Skeletal muscle cell (primary cell): ENCODE measurements at regions not wholly inside any gene's neighbourhood (a gene's known extent, or its start where the extent isn't known, plus 50 kb on each side); places are given as distances from the start of the nearest gene placed in this dataset.

Source experiments
- DNase-seq: peaks from one replicate; pipeline ENCODE4 v3.0.0-alpha.2; 2010; ENCODE audit warnings: low read depth
- H3K4me3 ChIP-seq: 2 replicates; pipeline ENCODE4 v1.5.1; 2011; ENCODE audit warnings: low read depth, mild to moderate bottlenecking, control low read depth, low read length, moderate library complexity

DNA sequence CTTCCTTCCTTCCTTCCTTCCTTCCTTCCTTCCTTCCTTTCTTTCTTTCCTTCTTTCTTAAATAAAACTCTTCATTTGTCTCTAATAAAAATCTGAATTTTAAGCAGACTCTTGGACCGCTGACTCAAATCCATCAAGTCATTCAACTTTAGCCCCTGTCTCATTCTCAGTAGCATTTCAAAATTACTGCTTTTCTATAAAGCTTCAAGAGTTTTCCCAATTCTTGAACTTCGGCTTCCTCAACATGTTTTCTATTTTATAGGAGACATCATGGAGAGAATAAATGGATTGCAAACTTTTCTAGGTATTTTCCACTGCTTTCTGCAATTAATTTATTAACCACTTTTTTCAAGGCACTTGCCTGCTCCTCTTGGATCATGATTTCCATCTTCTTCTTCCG is 497.1 kb upstream of the GJE1 start:
- no peak overlapping the region for H3K4me3 ChIP-seq
- DNase-seq: no peak

DNA sequence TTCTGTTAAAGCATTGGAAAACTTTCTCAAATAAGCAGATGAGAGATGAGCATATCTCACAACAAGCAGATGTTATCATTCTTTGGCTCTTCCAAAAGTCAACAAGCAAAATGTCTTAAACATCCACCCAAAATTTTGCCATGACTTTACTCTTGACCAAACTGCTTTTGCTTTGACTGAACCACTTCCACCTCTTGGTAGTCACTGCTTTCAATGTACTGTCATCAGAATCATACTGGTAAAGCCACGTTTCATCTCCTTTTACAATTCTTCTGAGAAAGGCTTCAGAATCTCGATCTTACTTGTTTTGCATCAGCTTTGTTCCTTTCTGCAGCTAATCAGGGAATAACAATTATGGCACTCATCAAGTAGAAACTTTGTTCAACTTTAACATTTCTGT is 498.5 kb upstream of the GJE1 start:
- no peak for DNase-seq
- no peak overlapping the region for H3K4me3 ChIP-seq

DNA sequence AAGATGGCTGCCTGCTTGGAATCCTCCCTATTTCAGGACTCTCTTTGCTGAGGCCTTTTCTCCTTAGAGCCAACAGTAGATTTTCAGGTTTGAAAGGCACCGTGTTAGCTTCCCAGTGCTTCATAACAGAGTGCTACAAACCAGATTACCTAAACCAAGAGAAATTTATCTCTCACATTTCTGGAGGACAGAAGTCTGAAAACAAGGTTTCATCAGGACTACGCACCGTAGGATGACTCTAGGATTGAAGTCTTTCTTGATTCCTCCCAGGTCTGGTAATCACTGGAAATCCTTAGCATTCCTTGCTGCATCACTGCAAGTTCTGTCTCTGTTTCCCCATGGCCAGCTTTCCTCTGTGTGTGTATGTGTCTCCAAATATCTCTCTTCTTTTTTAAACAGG is 508.4 kb upstream of the GJE1 start:
- DNase-seq: no peak
- H3K4me3 ChIP-seq: no peak overlapping the region

DNA sequence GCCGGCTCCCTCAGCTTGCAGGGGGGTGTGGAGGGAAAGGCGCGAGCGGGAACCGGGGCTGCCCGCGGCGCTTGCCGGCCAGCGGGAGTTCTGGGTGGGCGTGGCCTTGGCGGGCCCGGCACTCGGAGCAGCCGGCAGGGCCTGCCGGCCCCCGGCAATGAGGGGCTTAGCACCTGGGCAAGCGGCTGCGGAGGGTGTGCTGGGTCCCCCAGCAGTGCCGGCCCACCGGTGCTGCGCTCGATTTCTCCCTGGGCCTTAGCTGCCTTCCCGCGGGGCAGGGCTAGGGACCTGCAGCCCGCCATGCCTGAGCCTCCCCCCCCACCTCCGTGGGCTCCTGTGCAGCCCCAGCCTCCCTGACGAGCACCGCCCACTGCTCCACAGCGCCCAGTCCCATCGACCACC is 514.5 kb upstream of the GJE1 start:
- no peak for DNase-seq

DNA sequence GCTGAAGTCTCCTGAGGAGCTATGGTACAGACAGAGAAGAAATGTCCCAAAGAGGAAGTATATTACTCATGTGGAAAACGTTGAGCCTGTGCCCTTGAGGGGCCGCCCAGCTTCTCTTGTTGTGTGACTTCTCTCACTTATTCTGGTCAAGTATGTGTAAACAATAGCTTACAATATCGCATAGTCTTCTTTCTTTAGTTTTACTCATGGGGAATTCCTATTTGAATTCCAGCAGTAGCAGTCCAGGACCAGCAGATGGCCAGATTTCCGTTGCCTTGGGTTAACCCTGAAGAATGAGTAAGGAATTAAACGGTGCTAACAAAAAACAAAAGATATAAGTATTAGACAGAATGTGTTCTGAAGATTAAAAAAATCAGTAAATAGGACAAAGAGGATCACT is 522.0 kb upstream of the GJE1 start:
- no peak for DNase-seq
- H3K4me3 ChIP-seq: no peak overlapping the region

More for the DNA sequence above, 514.5 kb upstream of the GJE1 start:
- no peak overlapping the region for H3K4me3 ChIP-seq

DNA sequence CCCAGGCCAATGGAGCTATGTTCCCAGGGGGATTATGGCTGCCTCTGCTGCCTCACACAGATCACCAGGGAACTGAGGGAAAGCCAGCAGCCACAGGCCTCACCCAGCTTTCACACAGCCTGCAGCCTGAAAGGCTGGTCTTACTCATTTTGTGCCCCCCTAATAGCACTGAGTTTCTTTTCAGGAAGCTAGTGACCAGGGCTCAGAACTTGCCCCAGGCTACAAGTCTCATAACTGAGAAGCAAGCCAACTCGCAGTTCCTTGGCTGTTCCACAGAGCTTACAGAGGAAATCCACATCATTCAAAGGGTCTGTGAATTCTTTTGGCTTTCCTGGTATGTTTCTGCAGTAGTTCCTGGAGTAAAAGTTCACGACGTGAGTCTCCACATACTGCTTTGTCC is 524.8 kb upstream of the GJE1 start:
- no peak for DNase-seq
- no peak overlapping the region for H3K4me3 ChIP-seq

DNA sequence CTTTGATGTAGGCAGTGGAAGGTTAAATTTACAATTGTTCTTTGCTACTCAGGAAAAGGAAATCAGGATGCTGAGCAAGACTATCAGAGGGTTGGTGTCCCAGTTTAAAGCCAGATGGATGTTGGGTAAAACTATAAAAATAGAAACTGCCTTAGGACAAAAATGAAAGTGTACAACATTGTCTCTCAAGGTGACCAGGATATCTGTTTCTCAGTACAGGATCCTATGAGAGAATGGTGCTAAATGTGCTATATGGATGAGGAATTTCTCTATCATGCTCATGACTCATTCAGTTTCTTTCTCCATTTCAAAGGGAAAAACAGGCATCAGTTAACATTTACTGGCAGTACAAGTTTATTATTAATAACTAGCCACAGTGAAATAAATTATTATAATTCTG is 534.2 kb upstream of the GJE1 start:
- no peak overlapping the region for H3K4me3 ChIP-seq
- DNase-seq: no peak

DNA sequence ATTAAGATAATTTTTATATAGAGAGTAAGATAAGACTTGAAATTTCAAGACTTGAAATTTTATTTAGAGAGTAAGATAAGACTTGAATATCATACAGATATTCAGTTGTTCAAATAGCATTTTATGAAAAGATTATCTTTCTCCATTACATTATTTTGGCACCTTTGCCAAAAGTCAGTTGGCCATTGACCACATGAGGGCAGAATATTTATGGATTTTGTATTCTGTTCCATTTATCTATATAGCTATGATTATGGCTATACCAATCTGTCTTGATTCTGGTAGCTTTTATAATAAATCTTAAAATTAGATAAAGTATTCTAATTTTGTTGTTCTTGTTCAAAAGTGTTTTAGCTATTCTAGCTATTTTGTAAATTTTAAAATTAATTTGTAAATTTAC is 537.9 kb upstream of the GJE1 start:
- DNase-seq: no peak
- no peak overlapping the region for H3K4me3 ChIP-seq

DNA sequence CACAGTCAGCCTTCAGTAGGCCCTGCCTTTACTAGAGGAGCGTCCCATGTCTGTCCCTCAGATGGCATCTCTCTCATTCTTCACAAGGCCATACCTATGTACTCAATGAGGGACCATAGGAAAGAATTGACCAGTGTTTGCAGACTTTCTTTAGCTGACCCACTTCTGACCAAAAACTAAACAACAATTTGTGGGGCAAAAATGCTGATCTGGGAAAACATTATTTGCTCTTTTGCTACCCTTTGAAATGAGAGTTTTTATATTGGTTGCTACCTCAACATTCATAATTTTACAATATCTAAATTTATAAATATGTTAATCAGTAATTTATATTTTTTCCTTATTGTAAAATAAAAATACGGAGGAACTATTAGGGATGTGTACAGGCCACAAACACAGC is 539.4 kb upstream of the GJE1 start:
- H3K4me3 ChIP-seq: no peak overlapping the region
- no peak for DNase-seq

DNA sequence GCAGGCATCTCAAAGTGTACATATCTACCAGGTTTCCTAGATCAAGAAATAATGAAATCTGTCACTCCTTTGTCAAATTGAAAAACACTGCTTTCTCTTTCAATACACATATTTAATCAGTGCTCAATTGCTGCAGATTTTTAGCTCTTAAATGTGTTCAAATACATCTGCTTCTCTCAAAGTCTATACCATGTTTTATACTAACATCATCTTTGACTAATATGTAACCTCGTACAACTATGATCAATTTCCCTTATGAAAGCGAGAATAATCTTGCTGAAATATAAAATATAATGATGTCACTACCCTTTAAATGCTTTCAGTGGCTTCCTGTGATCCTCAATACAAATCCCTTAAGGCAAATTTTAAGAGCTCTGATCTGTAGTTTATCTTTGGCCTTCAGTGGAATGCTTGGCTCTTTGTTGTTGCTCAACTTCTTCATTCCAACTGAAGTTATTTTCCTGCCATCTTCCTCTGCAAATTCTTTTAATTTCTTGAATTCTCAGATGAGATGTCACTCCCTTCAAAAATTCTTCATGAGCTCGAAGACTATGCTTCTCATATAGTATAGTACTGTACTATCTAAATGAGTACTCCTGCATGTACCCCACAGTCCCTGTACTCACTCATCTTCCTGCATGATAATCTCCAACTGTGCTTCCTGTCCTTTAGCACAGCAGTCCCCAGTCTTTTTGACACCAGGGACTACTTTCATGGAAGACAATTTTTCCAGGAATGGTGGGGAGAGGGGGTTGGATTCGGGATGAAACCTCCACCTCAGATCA is 545.1 kb upstream of the GJE1 start:
- H3K4me3 ChIP-seq: no peak overlapping the region
- DNase-seq: no peak

DNA sequence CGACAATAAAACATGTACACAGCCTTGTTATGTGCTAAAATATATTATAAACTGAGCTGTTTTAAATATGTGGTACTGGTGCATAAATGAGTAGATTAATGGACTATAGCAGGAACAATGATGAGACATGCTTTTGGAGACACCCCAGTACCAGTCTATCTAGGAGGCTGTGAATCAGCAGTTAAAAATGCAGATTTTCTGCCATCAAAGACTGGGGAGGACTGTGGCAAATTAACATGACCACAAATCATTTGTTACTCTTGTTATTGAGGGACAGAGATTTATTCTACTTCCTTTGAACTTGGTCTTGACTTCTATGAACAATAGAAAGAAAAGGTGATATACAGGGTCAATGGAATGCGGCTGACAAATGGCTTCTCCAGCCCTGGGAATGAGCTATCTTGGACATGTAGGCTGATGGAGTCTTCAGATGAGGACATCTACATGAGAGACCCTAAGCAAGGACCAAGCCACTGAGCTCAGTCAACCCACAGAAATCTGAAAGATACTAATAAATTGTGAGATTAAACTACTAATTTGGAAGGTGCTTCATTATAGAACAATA is 551.7 kb upstream of the GJE1 start:
- H3K4me3 ChIP-seq: no peak overlapping the region
- peak; percentile 23 for DNase-seq

DNA sequence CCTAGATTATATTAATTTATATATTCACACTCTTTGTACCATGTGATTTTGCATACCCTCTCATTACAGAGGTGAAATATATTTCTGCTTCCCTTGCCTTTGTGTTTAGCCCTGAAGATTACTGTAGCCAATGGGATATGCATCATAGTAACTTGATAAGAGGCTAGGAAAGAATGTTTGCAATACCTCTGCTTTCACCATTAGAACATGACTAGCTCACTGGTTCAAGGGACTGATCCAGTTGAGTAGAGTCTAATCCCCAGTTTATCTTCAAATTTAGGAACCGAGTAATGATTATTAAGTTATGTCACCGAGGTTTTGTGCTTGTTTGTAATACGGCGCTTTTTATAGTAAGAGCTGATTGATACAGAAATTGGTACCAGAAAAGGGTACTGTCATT is 552.6 kb upstream of the GJE1 start:
- no peak overlapping the region for H3K4me3 ChIP-seq
- no peak for DNase-seq

DNA sequence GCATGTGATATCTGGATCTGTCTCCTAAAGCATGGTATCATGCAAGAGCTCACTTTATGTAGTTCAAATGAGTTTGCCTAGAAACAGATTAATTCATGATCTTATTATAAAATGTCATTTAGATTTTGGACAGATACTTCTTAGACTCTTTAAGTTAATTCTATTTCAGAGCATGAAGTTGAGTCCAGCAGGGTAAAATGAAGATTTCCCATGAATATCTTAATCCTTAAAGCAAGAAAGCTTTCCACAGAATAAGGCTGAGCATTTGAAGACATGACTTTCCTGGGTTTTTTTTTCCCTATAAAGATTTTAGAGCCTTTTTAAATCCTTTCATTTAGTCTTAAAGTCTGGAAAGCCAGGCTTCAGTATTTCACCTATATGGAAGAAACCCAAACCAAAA is 556.0 kb upstream of the GJE1 start:
- H3K4me3 ChIP-seq: no peak overlapping the region
- DNase-seq: no peak

DNA sequence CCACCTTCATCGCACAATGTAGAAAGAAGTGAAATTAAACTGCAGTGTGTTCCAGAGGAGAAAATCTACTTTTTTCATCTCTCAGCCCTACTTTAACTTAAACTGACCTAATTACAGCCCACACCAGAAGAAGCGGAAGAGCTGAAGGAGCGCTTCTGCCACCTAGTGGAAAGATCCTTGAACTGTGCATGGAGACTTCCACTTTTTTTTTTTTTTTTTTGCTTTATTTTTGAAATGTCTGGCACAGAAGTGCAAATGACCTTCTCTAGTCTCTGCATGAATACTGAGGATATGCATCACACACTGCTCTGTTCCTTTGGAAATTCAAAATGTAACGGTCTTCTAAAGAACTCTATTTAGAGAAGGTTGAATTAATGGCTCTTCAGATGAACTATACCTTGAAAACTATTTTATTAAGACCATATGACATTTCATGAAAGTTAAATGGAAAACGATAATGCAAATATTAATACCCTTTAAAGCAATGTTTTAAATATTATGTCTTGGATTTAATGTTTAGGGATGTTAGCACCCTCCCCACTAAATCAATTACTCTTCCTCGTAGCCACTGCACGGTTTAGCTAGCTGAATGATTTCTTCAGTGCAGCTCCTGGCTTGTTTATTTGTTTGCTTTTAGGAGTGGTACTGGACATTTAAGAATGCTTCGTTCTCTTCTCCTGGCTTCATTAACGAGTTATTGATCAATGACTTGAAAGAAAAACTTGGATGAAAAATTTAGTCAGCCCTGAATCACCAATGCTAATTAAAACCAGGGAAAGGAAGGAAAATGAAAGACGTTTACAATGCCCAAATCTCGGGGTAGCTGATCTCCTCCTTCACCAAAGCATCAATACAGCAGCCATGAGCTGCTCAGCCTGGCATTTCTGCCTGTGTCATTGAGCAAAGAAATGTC is 569.6 kb upstream of the GJE1 start:
- H3K4me3 ChIP-seq: peak overlapping the region; percentile 29
- DNase-seq: peak; percentile 79

DNA sequence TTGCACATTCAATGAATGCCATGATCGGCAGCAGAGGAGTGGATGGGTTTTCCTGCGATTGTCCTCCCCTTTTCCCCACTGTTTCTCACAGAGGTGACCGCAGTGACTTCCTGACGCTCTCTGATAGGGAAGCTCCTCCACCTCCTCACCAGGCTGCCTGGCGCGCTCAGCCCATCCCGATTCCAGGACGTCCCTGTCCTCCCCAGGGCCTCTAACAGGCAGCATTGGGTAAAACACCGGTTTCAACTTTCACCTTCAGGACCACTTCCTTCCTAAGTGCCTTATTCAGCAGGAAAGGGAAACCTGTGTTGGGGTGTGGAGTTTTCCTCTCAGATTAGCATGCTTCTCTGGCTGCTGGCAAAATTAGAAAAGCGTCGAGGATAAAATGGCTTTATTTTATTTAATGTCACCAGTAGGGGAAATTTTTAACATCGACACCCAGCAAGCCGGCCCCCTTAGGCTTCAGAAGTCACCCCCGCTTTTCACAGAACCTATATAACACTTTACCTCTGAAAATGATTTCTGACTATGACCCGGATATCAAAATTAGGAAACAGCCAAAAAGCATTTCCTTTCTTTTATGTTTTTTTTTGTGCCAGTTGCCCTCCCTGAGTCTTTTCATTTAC is 570.4 kb upstream of the GJE1 start:
- H3K4me3 ChIP-seq: peak overlapping the region; percentile 29
- no peak for DNase-seq

DNA sequence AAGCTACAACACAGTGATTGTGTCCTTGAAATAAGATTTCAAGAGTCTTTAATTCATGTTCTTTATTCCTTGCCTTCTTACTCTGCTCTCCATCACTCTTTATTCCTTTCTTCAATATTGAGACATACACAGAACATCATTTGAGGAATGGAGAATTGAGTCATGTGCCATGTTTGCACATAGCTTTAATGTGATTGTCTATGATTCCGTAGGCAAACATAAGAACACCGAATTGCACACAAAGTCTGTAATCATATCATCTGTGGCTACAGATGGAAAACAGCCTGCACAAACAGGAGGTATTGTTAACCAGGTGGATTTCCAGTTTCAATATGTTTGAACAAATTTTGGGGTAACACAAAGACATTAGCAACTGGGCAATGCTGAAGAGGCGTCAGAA is 571.6 kb upstream of the GJE1 start:
- H3K4me3 ChIP-seq: no peak overlapping the region
- DNase-seq: no peak

DNA sequence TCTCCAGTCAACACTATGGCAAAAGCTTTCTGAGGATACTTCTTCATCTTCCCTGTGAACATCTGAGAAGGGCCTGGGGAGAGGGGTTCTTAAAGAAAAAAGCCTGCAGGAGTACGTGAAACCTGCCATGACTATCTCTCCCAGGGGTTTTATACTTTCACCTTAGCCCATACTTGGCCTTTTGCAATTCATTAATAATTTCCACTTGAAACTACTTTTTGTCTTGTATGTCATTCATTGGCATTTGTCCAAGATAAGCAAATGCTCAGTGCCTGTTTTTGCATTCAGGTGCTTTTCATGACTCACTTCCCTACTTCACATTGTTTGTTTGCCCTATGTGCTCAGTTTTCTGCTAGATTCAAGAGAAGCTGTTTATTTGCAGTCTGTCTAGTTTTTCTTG is 580.3 kb upstream of the GJE1 start:
- H3K4me3 ChIP-seq: no peak overlapping the region
- DNase-seq: peak; percentile 80

DNA sequence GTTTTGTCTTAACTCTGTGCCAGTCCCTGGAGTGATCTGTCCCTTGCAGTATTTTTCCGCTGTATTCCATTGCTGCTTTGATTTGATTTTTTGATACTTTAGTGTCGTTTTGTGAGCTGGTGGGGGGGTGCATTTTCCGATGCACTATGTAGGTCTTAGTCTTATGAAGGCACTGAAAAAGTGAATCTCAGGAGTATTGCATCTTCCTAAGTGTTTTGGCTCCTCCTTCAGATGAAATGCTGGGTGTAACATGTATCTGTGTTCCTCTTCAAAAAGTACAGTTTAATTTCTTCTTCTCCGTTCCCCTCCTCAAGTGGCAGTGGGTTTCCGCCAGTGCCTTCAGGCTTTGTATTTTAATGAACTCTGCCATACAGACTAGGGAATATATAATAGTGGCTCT is 580.7 kb upstream of the GJE1 start:
- DNase-seq: no peak

DNA sequence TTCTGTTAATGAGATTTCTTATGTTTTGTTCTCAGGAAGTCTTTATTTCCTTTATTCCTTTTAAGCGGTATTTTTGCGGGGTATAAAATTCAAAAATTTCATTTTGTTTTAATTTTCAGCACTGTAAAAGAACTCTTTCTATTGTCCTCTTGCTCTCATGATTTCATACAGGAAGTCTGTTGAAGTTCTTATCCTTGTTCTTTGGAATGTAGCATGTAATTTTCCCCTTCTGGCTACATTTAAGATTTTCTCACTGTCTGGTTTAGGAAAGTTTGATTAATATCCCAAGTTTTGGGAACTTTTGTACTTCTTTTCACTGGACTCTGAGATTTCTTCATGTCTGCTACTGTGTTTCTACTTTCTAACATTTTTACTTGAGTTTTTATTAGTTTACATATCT is 581.4 kb upstream of the GJE1 start:
- H3K4me3 ChIP-seq: no peak overlapping the region
- no peak for DNase-seq

More for the DNA sequence above, 580.7 kb upstream of the GJE1 start:
- no peak overlapping the region for H3K4me3 ChIP-seq

DNA sequence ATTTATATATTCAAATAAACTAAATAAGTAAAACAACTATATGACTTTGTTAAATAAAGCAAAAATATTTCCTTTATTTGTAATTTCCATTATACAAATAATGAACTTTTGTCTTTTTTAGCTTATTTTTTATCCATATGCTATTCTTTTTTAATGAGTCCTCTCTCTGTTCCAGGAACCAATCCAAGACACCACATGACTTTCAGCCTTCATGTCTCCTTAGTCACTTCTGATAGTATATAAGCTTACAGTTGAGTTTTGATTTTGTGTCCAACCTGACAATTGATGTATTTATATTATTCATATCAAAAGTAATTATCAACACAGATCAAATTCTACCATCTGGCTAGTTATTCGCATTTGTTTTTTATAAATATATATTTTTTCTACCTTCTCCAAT is 582.3 kb upstream of the GJE1 start:
- no peak for DNase-seq
- H3K4me3 ChIP-seq: no peak overlapping the region
